Fibroblast of villous mesenchyme (primary cell): ENCODE measurements at regions not wholly inside any gene's neighbourhood (a gene's known extent, or its start where the extent isn't known, plus 50 kb on each side); places are given as distances from the start of the nearest gene placed in this dataset.

Experiments
- DNase-seq: peaks from one replicate; pipeline ENCODE4 v3.0.0-alpha.2; 2010; ENCODE audit warnings: low read depth
- H3K4me3 ChIP-seq: 2 replicates; pipeline ENCODE4 v1.5.1; 2011; ENCODE audit warnings: low read depth, mild to moderate bottlenecking, low read length
- CTCF ChIP-seq: IDR thresholded peaks from 2 replicates; pipeline ENCODE4 v1.5.1; 2012; ENCODE audit warnings: low read depth, mild to moderate bottlenecking, low read length; ENCODE audit not compliant: insufficient read depth

GRCh38 chr16:52976539-52977167, 76.0 kb downstream of the CHD9NB start:
- peak; percentile 28 for DNase-seq
- peak; percentile 44 for TF ChIP-seq CTCF
- H3K4me3 ChIP-seq = no peak overlapping the region

- H3K4me3 ChIP-seq = no peak overlapping the region
- DNase-seq = no peak
- TF ChIP-seq CTCF = no peak
Observed at GRCh38 chr16:52967744-52968143, 85.0 kb downstream of the CHD9NB start.

GRCh38 chr16:52964290-52964689, 88.4 kb downstream of the CHD9NB start:
- no peak for TF ChIP-seq CTCF
- H3K4me3 ChIP-seq = no peak overlapping the region
- no peak for DNase-seq

- H3K4me3 ChIP-seq = no peak overlapping the region
- TF ChIP-seq CTCF = no peak
- DNase-seq = no peak
Observed at GRCh38 chr16:52963855-52964242, 88.8 kb downstream of the CHD9NB start.

- DNase-seq = no peak
- no peak for TF ChIP-seq CTCF
- H3K4me3 ChIP-seq = no peak overlapping the region
Observed at GRCh38 chr16:52963212-52963854, 89.4 kb downstream of the CHD9NB start.

- H3K4me3 ChIP-seq = no peak overlapping the region
- TF ChIP-seq CTCF = no peak
- no peak for DNase-seq
Observed at GRCh38 chr16:52958951-52959350, 93.7 kb downstream of the CHD9NB start.

GRCh38 chr16:52957199-52957598, 95.5 kb downstream of the CHD9NB start:
- DNase-seq = no peak
- TF ChIP-seq CTCF = no peak

More at GRCh38 chr16:52957199-52957598, 95.5 kb downstream of the CHD9NB start:
- H3K4me3 ChIP-seq = no peak overlapping the region
